ENCODE measurements at regions not wholly inside any gene's neighbourhood (a gene's known extent, or its start where the extent isn't known, plus 50 kb on each side); places are given as distances from the start of the nearest gene placed in this dataset.

GRCh38 chr5:58239045-58239444, 220.8 kb downstream of the PLK2 start:
- DNase-seq (ENCODE audit: low spot score): no peak
- no peak overlapping the region for H4K91ac ChIP-seq (ENCODE audit: low read depth, low read length, poor library complexity)
- no CpG with 5 or more reads among the region's 1 CpG for WGBS, 2 donors (ENCODE audit: extremely low coverage in 2 of 2, insufficient read length in 2 of 2, insufficient replicate concordance in 1 of 2)
- no peak overlapping the region for H4K8ac ChIP-seq (ENCODE audit: low read depth, low read length)
- no peak overlapping the region for H2BK5ac ChIP-seq (ENCODE audit: low read length)
- H3K4me3 ChIP-seq (ENCODE audit: low read length in 2 of 2): no peak overlapping the region
- no peak overlapping the region for H3K4me2 ChIP-seq (ENCODE audit: insufficient read depth, low read length, poor library complexity, severe bottlenecking)
- no peak overlapping the region for H3K23ac ChIP-seq (ENCODE audit: low read depth, low read length, poor library complexity)
- no peak overlapping the region for H2AK5ac ChIP-seq (ENCODE audit: low read depth, low read length)
- no peak overlapping the region for H3K18ac ChIP-seq (ENCODE audit: low read length)
- no peak overlapping the region for H2BK15ac ChIP-seq (ENCODE audit: low read length)
- no peak overlapping the region for H2AFZ ChIP-seq (ENCODE audit: low read length)
- no peak overlapping the region for H3K9ac ChIP-seq (ENCODE audit: low read depth, low read length, poor library complexity)
- peaks cover 0 to 7% of the 10 kb centered on the region in 2 donors for H3K4me1 ChIP-seq (ENCODE audit: control insufficient read depth in 2 of 2, insufficient read depth in 1 of 2, low read depth in 1 of 2, low read length in 2 of 2)
- no peaks in the 10 kb centered on the region for H3K27me3 ChIP-seq (ENCODE audit: control insufficient read depth in 3 of 3, insufficient read depth in 3 of 3, low read depth in 1 of 3, low read length in 3 of 3)
- H2BK12ac ChIP-seq (ENCODE audit: low read length): no peak overlapping the region
- H2BK120ac ChIP-seq (ENCODE audit: low read depth, low read length): no peak overlapping the region
- no peak overlapping the region for H3K27ac ChIP-seq (replicated peaks; ENCODE audit: low read length)
- no peak overlapping the region for H3K4ac ChIP-seq (ENCODE audit: low read length)
- H3K36me3 ChIP-seq (replicated peaks in 1 of 2; ENCODE audit: control insufficient read depth in 2 of 2, insufficient read depth in 2 of 2, low read length in 2 of 2): no peaks in the 10 kb centered on the region
- H3K9me3 ChIP-seq (replicated peaks in 1 of 2; ENCODE audit: control insufficient read depth in 2 of 2, insufficient read depth in 1 of 2, low read depth in 1 of 2, low read length in 2 of 2): no peaks in the 10 kb centered on the region
- H3K14ac ChIP-seq (ENCODE audit: low read length): no peak overlapping the region
- H3K79me1 ChIP-seq (ENCODE audit: low read depth, low read length): no peaks in the 10 kb centered on the region

DNA sequence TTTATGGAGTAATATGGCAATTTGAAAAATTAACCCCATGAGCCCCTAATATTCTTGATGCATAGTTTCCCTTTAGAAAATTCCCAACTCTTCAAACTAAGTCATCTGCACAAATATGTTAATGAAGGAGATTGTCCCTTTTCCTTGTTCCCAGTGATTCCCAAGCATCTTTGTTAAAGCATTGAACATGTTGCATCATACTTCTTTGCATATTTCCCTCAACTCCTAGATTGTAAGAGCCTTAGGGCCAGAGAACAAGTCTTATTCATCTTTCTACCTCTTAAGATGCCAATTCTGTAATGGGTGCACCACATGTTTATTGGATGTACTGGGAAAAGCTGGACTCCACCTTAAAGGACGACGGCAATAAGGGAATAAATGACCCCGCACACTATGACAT, 223.4 kb downstream of the PLK2 start:
- peaks cover 0 to 4% of the 10 kb centered on the region in 2 donors for H3K4me1 ChIP-seq (ENCODE audit: control insufficient read depth in 2 of 2, insufficient read depth in 1 of 2, low read depth in 1 of 2, low read length in 2 of 2)
- H3K18ac ChIP-seq (ENCODE audit: low read length): no peak overlapping the region
- H3K36me3 ChIP-seq (replicated peaks in 1 of 2; ENCODE audit: control insufficient read depth in 2 of 2, insufficient read depth in 2 of 2, low read length in 2 of 2): no peaks in the 10 kb centered on the region
- no peak overlapping the region for H3K4me3 ChIP-seq (ENCODE audit: low read length in 2 of 2)
- no peak overlapping the region for H3K4ac ChIP-seq (ENCODE audit: low read length)
- no peak overlapping the region for H2AFZ ChIP-seq (ENCODE audit: low read length)
- no peak overlapping the region for H2BK5ac ChIP-seq (ENCODE audit: low read length)
- H2BK12ac ChIP-seq (ENCODE audit: low read length): no peak overlapping the region
- no peak overlapping the region for H3K23ac ChIP-seq (ENCODE audit: low read depth, low read length, poor library complexity)
- no peak overlapping the region for H4K91ac ChIP-seq (ENCODE audit: low read depth, low read length, poor library complexity)
- no peak overlapping the region for H2AK5ac ChIP-seq (ENCODE audit: low read depth, low read length)
- no CpG with 5 or more reads among the region's 3 CpGs for WGBS, 2 donors (ENCODE audit: extremely low coverage in 2 of 2, insufficient read length in 2 of 2, insufficient replicate concordance in 1 of 2)
- H3K27me3 ChIP-seq (ENCODE audit: control insufficient read depth in 3 of 3, insufficient read depth in 3 of 3, low read depth in 1 of 3, low read length in 3 of 3): no peaks in the 10 kb centered on the region
- no peak overlapping the region for H2BK120ac ChIP-seq (ENCODE audit: low read depth, low read length)
- DNase-seq (ENCODE audit: low spot score): no peak
- no peak overlapping the region for H3K9ac ChIP-seq (ENCODE audit: low read depth, low read length, poor library complexity)
- H3K79me1 ChIP-seq (ENCODE audit: low read depth, low read length): no peaks in the 10 kb centered on the region
- H3K14ac ChIP-seq (ENCODE audit: low read length): no peak overlapping the region
- H2BK15ac ChIP-seq (ENCODE audit: low read length): no peak overlapping the region
- no peaks in the 10 kb centered on the region for H3K9me3 ChIP-seq (replicated peaks in 1 of 2; ENCODE audit: control insufficient read depth in 2 of 2, insufficient read depth in 1 of 2, low read depth in 1 of 2, low read length in 2 of 2)
- H3K27ac ChIP-seq (replicated peaks; ENCODE audit: low read length): no peak overlapping the region
- no peak overlapping the region for H4K8ac ChIP-seq (ENCODE audit: low read depth, low read length)
- no peak overlapping the region for H3K4me2 ChIP-seq (ENCODE audit: insufficient read depth, low read length, poor library complexity, severe bottlenecking)

GRCh38 chr5:58235299-58235698, 224.6 kb downstream of the PLK2 start:
- Histone ChIP-seq H3K27me3 (ENCODE audit: control insufficient read depth in 3 of 3, insufficient read depth in 3 of 3, low read depth in 1 of 3, low read length in 3 of 3) (no peaks in the 10 kb centered on the region), H3K36me3 (replicated peaks in 1 of 2; ENCODE audit: control insufficient read depth in 2 of 2, insufficient read depth in 2 of 2, low read length in 2 of 2) (no peaks in the 10 kb centered on the region), H3K14ac (ENCODE audit: low read length) (no peak overlapping the region), H3K18ac (ENCODE audit: low read length) (no peak overlapping the region), H2BK12ac (ENCODE audit: low read length) (no peak overlapping the region), H3K4me2 (ENCODE audit: insufficient read depth, low read length, poor library complexity, severe bottlenecking) (no peak overlapping the region), H2BK5ac (ENCODE audit: low read length) (no peak overlapping the region), H3K27ac (replicated peaks; ENCODE audit: low read length) (no peak overlapping the region), H4K91ac (ENCODE audit: low read depth, low read length, poor library complexity) (no peak overlapping the region), H3K9ac (ENCODE audit: low read depth, low read length, poor library complexity) (no peak overlapping the region), H3K4ac (ENCODE audit: low read length) (no peak overlapping the region), H4K8ac (ENCODE audit: low read depth, low read length) (no peak overlapping the region), H3K23ac (ENCODE audit: low read depth, low read length, poor library complexity) (no peak overlapping the region), H2BK120ac (ENCODE audit: low read depth, low read length) (no peak overlapping the region), H3K9me3 (replicated peaks in 1 of 2; ENCODE audit: control insufficient read depth in 2 of 2, insufficient read depth in 1 of 2, low read depth in 1 of 2, low read length in 2 of 2) (no peaks in the 10 kb centered on the region), H3K4me3 (ENCODE audit: low read length in 2 of 2) (no peak overlapping the region), H2AK5ac (ENCODE audit: low read depth, low read length) (no peak overlapping the region), H2AFZ (ENCODE audit: low read length) (no peak overlapping the region), H3K4me1 (ENCODE audit: control insufficient read depth in 2 of 2, insufficient read depth in 1 of 2, low read depth in 1 of 2, low read length in 2 of 2) (no peaks in the 10 kb centered on the region), H2BK15ac (ENCODE audit: low read length) (no peak overlapping the region), H3K79me1 (ENCODE audit: low read depth, low read length) (no peaks in the 10 kb centered on the region)
- WGBS, 2 donors (ENCODE audit: extremely low coverage in 2 of 2, insufficient read length in 2 of 2, insufficient replicate concordance in 1 of 2): no CpG with 5 or more reads among the region's 3 CpGs
- no peak for DNase-seq (ENCODE audit: low spot score)

DNA sequence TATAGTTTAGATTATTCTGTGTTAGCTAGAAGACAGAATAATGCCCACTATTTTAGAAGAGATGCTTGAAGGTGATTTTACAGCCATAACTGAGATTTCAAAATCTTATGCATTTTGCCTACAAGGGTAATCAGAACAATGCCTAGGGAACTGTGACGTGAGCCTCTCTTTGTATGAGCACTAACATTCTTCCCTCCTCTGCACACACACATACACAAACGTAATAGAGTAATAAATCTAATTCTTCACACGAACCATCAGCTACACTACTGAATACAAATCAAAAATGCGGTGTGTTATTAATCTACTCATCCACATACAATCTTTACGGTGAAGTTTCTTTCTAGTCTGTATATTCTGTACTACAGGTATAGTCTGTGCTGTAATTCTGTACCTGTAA, 227.8 kb downstream of the PLK2 start:
- H3K4me3 ChIP-seq (ENCODE audit: low read length in 2 of 2): no peak overlapping the region
- H3K9me3 ChIP-seq (replicated peaks in 1 of 2; ENCODE audit: control insufficient read depth in 2 of 2, insufficient read depth in 1 of 2, low read depth in 1 of 2, low read length in 2 of 2): no peaks in the 10 kb centered on the region
- H3K27ac ChIP-seq (replicated peaks; ENCODE audit: low read length): no peak overlapping the region
- H2BK5ac ChIP-seq (ENCODE audit: low read length): no peak overlapping the region
- 100% methylated on average over 2 of the region's 5 CpGs; no CpG with 5 or more reads in 1 of the 2 donors for WGBS, 2 donors (ENCODE audit: extremely low coverage in 2 of 2, insufficient read length in 2 of 2, insufficient replicate concordance in 1 of 2)
- no peaks in the 10 kb centered on the region for H3K79me1 ChIP-seq (ENCODE audit: low read depth, low read length)
- H3K14ac ChIP-seq (ENCODE audit: low read length): no peak overlapping the region
- H2AK5ac ChIP-seq (ENCODE audit: low read depth, low read length): no peak overlapping the region
- no peak overlapping the region for H3K9ac ChIP-seq (ENCODE audit: low read depth, low read length, poor library complexity)
- no peak overlapping the region for H2BK12ac ChIP-seq (ENCODE audit: low read length)
- H2BK15ac ChIP-seq (ENCODE audit: low read length): no peak overlapping the region
- H4K91ac ChIP-seq (ENCODE audit: low read depth, low read length, poor library complexity): no peak overlapping the region
- no peaks in the 10 kb centered on the region for H3K27me3 ChIP-seq (ENCODE audit: control insufficient read depth in 3 of 3, insufficient read depth in 3 of 3, low read depth in 1 of 3, low read length in 3 of 3)
- no peak overlapping the region for H3K18ac ChIP-seq (ENCODE audit: low read length)
- H2BK120ac ChIP-seq (ENCODE audit: low read depth, low read length): no peak overlapping the region
- H2AFZ ChIP-seq (ENCODE audit: low read length): no peak overlapping the region
- DNase-seq (ENCODE audit: low spot score): no peak
- peaks cover 0 to 3% of the 10 kb centered on the region in 2 donors for H3K4me1 ChIP-seq (ENCODE audit: control insufficient read depth in 2 of 2, insufficient read depth in 1 of 2, low read depth in 1 of 2, low read length in 2 of 2)
- H3K4ac ChIP-seq (ENCODE audit: low read length): no peak overlapping the region
- no peak overlapping the region for H3K23ac ChIP-seq (ENCODE audit: low read depth, low read length, poor library complexity)
- no peak overlapping the region for H4K8ac ChIP-seq (ENCODE audit: low read depth, low read length)
- no peaks in the 10 kb centered on the region for H3K36me3 ChIP-seq (replicated peaks in 1 of 2; ENCODE audit: control insufficient read depth in 2 of 2, insufficient read depth in 2 of 2, low read length in 2 of 2)
- no peak overlapping the region for H3K4me2 ChIP-seq (ENCODE audit: insufficient read depth, low read length, poor library complexity, severe bottlenecking)

Measured in neuronal stem cell (in vitro differentiated cells).